ENCODE measurements at regions not wholly inside any gene's neighbourhood (a gene's known extent, or its start where the extent isn't known, plus 50 kb on each side); places are given as distances from the start of the nearest gene placed in this dataset.

DNA sequence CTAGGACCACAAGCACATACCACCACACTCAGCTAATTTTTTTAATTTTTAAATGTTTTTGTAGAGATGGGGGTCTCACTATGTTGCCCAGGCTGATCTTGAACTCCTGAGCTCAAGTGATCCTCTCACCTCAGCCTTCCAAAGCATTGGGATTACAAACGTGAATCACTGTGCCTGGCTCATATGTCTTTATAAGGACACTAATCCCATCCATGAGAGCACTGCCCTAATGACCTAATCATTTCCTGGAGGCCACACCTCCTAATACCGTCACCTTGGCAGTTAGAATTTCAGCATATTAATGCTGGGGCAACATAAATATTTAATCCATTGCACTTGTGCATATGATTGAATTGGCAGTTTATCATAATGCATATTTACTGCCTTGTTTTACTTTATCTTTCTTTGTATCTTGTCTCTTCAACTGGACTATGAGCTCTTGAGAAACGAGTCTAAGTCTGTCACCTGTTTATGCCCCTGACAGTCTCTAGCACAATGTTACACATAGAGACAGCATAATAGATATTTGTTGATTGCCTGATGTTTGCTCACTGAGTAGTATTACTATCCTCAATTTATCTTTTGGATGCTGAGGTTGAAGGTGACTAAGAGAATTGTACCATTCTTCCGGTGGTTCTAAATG is 172.0 kb downstream of the AASDH start:
- FAIRE-seq (no peak), DNase-seq (ENCODE audit: low read depth in 1 of 2, low spot score in 1 of 2) (peak in 1 of 2 experiments; percentile 2), ATAC-seq (no peak)
- TF ChIP-seq PHF8 (IDR thresholded peaks at IDR 0.05; ENCODE audit: borderline replicate concordance, low read depth) (no peak), FOSL2 (IDR thresholded peaks at IDR 0.05) (no peak), FOSL2 (CRISPR knock-in tag; IDR thresholded peaks at IDR 0.05) (no peak), CEBPB (IDR thresholded peaks at IDR 0.05) (no peak), RNF2 (IDR thresholded peaks at IDR 0.05; ENCODE audit: borderline replicate concordance, low read depth) (no peak), ELK1 (IDR thresholded peaks at IDR 0.05; ENCODE audit: low read depth, low read length) (no peak), KDM1A (IDR thresholded peaks at IDR 0.05; ENCODE audit: low read depth) (no peak), NR3C1 (IDR thresholded peaks at IDR 0.05) (no peak)
- Histone ChIP-seq H3K4me2 (no peak overlapping the region), H3K4me1 (0 out of 3 replicates have a peak, but pooled peaks cover 5% of the 10 kb centered on the region), H3K4me3 (no peak overlapping the region), H3K9me3 (no peaks in the 10 kb centered on the region), H3K27ac (no peak overlapping the region)
- WGBS (ENCODE audit: missing lambda C conversion rate), result 26% methylated on average over 4 of the region's 4 CpGs
- ChIA-PET POLR2A (no interaction called here), CTCF (interaction anchor here (0.6 to 1.2 kb wide), 3 partner anchors 12 to 238 kb away, joined by 3 read pairs; no protein-coding TSS in a partner anchor)

- ChIA-PET POLR2A (no interaction called here), CTCF (no interaction called here)
- no peak overlapping the region for H3K27ac ChIP-seq
- H3K9me3 ChIP-seq, result no peaks in the 10 kb centered on the region
- WGBS (ENCODE audit: missing lambda C conversion rate), result 52% methylated on average over 3 of the region's 3 CpGs
- FAIRE-seq (no peak), DNase-seq (ENCODE audit: low read depth in 1 of 2, low spot score in 1 of 2) (no peak), ATAC-seq (no peak)
- 0 out of 3 replicates have a peak, but pooled peaks cover 5% of the 10 kb centered on the region for H3K4me1 ChIP-seq
- no peak overlapping the region for H3K4me2 ChIP-seq
- H3K4me3 ChIP-seq, result no peak overlapping the region
- no peak for TF ChIP-seq FOSB (CRISPR knock-in tag; IDR thresholded peaks at IDR 0.05)
- no peak for TF ChIP-seq RAD21 (conservative IDR thresholded peaks at IDR 0.05 in 1 of 2, IDR thresholded peaks at IDR 0.05 in 1 of 2)
- no peak for TF ChIP-seq KDM1A (IDR thresholded peaks at IDR 0.05; ENCODE audit: low read depth)
- TF ChIP-seq, protein P1, sequence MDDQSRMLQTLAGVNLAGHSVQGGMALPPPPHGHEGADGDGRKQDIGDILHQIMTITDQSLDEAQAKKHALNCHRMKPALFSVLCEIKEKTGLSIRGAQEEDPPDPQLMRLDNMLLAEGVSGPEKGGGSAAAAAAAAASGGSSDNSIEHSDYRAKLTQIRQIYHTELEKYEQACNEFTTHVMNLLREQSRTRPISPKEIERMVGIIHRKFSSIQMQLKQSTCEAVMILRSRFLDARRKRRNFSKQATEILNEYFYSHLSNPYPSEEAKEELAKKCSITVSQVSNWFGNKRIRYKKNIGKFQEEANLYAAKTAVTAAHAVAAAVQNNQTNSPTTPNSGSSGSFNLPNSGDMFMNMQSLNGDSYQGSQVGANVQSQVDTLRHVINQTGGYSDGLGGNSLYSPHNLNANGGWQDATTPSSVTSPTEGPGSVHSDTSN (IDR thresholded peaks at IDR 0.05), result no peak
- no peak for TF ChIP-seq RNF2 (IDR thresholded peaks at IDR 0.05; ENCODE audit: borderline replicate concordance, low read depth)
- TF ChIP-seq HEYL (CRISPR knock-in tag; IDR thresholded peaks at IDR 0.05), result no peak
- TF ChIP-seq SMC3 (IDR thresholded peaks at IDR 0.05), result no peak
- no peak for TF ChIP-seq CBX8 (IDR thresholded peaks at IDR 0.05)
- TF ChIP-seq SREBF2 (IDR thresholded peaks at IDR 0.05), result no peak
- TF ChIP-seq MYC (IDR thresholded peaks at IDR 0.05; ENCODE audit: borderline replicate concordance, low read length), result no peak
- TF ChIP-seq HOXB13 (CRISPR knock-in tag; IDR thresholded peaks at IDR 0.05; ENCODE audit: low read depth), result no peak
- TF ChIP-seq JUNB (IDR thresholded peaks at IDR 0.05), result no peak
- no peak for TF ChIP-seq CEBPB (IDR thresholded peaks at IDR 0.05)
- no peak for TF ChIP-seq ZSCAN20 (CRISPR knock-in tag; IDR thresholded peaks at IDR 0.05)
- TF ChIP-seq RFX5 (IDR thresholded peaks at IDR 0.05), result no peak
- no peak for TF ChIP-seq BHLHE40 (IDR thresholded peaks at IDR 0.05; ENCODE audit: low read depth, low read length)
- TF ChIP-seq MAZ (IDR thresholded peaks at IDR 0.05; ENCODE audit: borderline replicate concordance, low read depth, low read length), result no peak
These were observed 173.7 kb downstream of the AASDH start for GRCh38 chr4:56213543-56213942.

GRCh38 chr4:56212774-56213173 is 174.5 kb downstream of the AASDH start:
- Histone ChIP-seq H3K4me2 (no peak overlapping the region), H3K9me3 (no peaks in the 10 kb centered on the region), H3K4me3 (no peak overlapping the region), H3K4me1 (0 out of 3 replicates have a peak, but pooled peaks cover 5% of the 10 kb centered on the region), H3K27ac (no peak overlapping the region)
- no peak for DNase-seq (ENCODE audit: low read depth in 1 of 2, low spot score in 1 of 2)
- TF ChIP-seq CBX8 (IDR thresholded peaks at IDR 0.05) (no peak), RAD21 (conservative IDR thresholded peaks at IDR 0.05 in 1 of 2, IDR thresholded peaks at IDR 0.05 in 1 of 2) (no peak), RNF2 (IDR thresholded peaks at IDR 0.05; ENCODE audit: borderline replicate concordance, low read depth) (no peak), ELK1 (IDR thresholded peaks at IDR 0.05; ENCODE audit: low read depth, low read length) (no peak), ESRRA (IDR thresholded peaks at IDR 0.05; ENCODE audit: borderline replicate concordance, low read length) (no peak), KDM5A (IDR thresholded peaks at IDR 0.05) (no peak), MAFK (IDR thresholded peaks at IDR 0.05; ENCODE audit: partially characterized antibody) (no peak), SREBF2 (IDR thresholded peaks at IDR 0.05) (no peak), HDAC2 (IDR thresholded peaks at IDR 0.05) (no peak), HEYL (CRISPR knock-in tag; IDR thresholded peaks at IDR 0.05) (no peak), HOXB13 (CRISPR knock-in tag; IDR thresholded peaks at IDR 0.05; ENCODE audit: low read depth) (no peak), JUN (IDR thresholded peaks at IDR 0.05) (no peak)
- TF ChIP-seq, protein P2, sequence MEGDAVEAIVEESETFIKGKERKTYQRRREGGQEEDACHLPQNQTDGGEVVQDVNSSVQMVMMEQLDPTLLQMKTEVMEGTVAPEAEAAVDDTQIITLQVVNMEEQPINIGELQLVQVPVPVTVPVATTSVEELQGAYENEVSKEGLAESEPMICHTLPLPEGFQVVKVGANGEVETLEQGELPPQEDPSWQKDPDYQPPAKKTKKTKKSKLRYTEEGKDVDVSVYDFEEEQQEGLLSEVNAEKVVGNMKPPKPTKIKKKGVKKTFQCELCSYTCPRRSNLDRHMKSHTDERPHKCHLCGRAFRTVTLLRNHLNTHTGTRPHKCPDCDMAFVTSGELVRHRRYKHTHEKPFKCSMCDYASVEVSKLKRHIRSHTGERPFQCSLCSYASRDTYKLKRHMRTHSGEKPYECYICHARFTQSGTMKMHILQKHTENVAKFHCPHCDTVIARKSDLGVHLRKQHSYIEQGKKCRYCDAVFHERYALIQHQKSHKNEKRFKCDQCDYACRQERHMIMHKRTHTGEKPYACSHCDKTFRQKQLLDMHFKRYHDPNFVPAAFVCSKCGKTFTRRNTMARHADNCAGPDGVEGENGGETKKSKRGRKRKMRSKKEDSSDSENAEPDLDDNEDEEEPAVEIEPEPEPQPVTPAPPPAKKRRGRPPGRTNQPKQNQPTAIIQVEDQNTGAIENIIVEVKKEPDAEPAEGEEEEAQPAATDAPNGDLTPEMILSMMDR (IDR thresholded peaks at IDR 0.05), result no peak
- no peak for ATAC-seq
- ChIA-PET CTCF (no interaction called here), POLR2A (no interaction called here)
- WGBS (ENCODE audit: missing lambda C conversion rate), result 85% methylated on average over 2 of the region's 2 CpGs
- no peak for FAIRE-seq

Data from A549 (cell line).